K562 (cell line): ENCODE measurements at regions not wholly inside any gene's neighbourhood (a gene's known extent, or its start where the extent isn't known, plus 50 kb on each side); places are given as distances from the start of the nearest gene placed in this dataset.

Source experiments
- ATAC-seq: fragments of 200-7000 bp; cut with Tn5 transposase; 3 replicates; pipeline ENCODE4 v1.9.1; 2020; ENCODE audit warnings: moderate library complexity
- BruUV-seq: library from RNA; stranded (reverse); fragments of 400-500 nt; replicated peaks from 2 replicates; lab custom pipeline; 2021; lab: Mats Ljungman, UMichigan
- CTCF ChIA-PET: fragments of 300-600 bp; formaldehyde crosslinking; extraction: SDS; loops from one replicate; lab custom pipeline; 2021; ENCODE audit warnings: low intra/inter-chr PET ratio; lab: Yijun Ruan, JAX
- POLR2A ChIA-PET: fragments of 300-600, 350-650 bp; sonication (Branson Sonifier 250); formaldehyde crosslinking; extraction: SDS; loops from one replicate; lab custom pipeline; 2021; ENCODE audit warnings: antibody characterized with exemption, inconsistent platforms; lab: Yijun Ruan, JAX
- DNase-seq, 4 experiments: peaks; one replicate each; pipeline versions ENCODE4 v3.0.0 to v3.0.0-alpha.2; 2011 to 2018; ENCODE audit warnings: low spot score in 3 of 4, mixed read lengths in 3 of 4; ENCODE audit errors: extremely low read depth in 1 of 4
- FAIRE-seq: peaks from 2 replicates; lab custom pipeline; 2011; peaks lifted over from hg19 to GRCh38; lab: Jason Lieb, UNC
- H2AFZ ChIP-seq: 2 replicates; pipeline ENCODE4 v1.6.0; 2011; ENCODE audit warnings: low read depth, low read length, control low read depth, inconsistent platforms
- H3K27ac ChIP-seq: fragments of 200-600 bp; 3 replicates; pipeline ENCODE4 v1.8.0; 2011; ENCODE audit warnings: low read depth, mild to moderate bottlenecking, control low read depth, inconsistent platforms, low read length, moderate library complexity, mixed read lengths; ENCODE audit errors: extremely low read depth
- H3K27me3 ChIP-seq, 2 experiments: fragments of 300-600 bp in 1 of 2; 2 replicates in 1 of 2; 3 replicates in 1 of 2; pipeline versions ENCODE4 v1.6.0 to v1.8.0; 2011; ENCODE audit warnings: inconsistent platforms in 2 of 2, low read length in 2 of 2, mild to moderate bottlenecking in 1 of 2, mixed read lengths in 1 of 2, moderate library complexity in 1 of 2; ENCODE audit not compliant: control insufficient read depth in 2 of 2, insufficient read depth in 2 of 2
- H3K36me3 ChIP-seq: fragments of 300-600 bp; 3 replicates; pipeline ENCODE4 v1.8.0; 2011; ENCODE audit warnings: mild to moderate bottlenecking, low read length, inconsistent platforms; ENCODE audit not compliant: control insufficient read depth, insufficient read depth
- H3K4me1 ChIP-seq, 2 experiments: fragments of 200-600 bp in 1 of 2; replicated peaks in 1 of 2; 2 replicates in 1 of 2; 3 replicates in 1 of 2; pipeline versions ENCODE4 v1.5.1 to v1.8.0; 2011; ENCODE audit warnings: inconsistent platforms in 2 of 2, low read length in 2 of 2, mild to moderate bottlenecking in 1 of 2, mixed read lengths in 1 of 2, moderate library complexity in 1 of 2; ENCODE audit not compliant: control insufficient read depth in 2 of 2, insufficient read depth in 2 of 2
- H3K4me2 ChIP-seq: 2 replicates; pipeline ENCODE4 v1.6.1; 2011; ENCODE audit warnings: low read length, control low read depth, inconsistent platforms, mixed read lengths; ENCODE audit not compliant: insufficient read depth
- H3K4me3 ChIP-seq: fragments of 200-600 bp; sonication (generic), shearing (Covaris generic); 2 replicates; pipeline ENCODE4 v1.5.1; 2016; ENCODE audit warnings: control low read depth, inconsistent platforms
- H3K79me2 ChIP-seq: fragments of 200-600 bp; 3 replicates; pipeline ENCODE4 v1.8.0; 2011; ENCODE audit warnings: low read length, inconsistent platforms; ENCODE audit not compliant: control insufficient read depth, insufficient read depth
- H3K9ac ChIP-seq, 2 experiments: 2 replicates each; pipeline versions ENCODE4 v1.6.0 to v1.6.1; 2011; ENCODE audit warnings: low read depth in 2 of 2, low read length in 2 of 2, control low read depth in 1 of 2, inconsistent platforms in 1 of 2, mild to moderate bottlenecking in 1 of 2, mixed read lengths in 1 of 2; ENCODE audit not compliant: insufficient read depth in 1 of 2
- H3K9me1 ChIP-seq: one replicate; pipeline ENCODE4 v1.6.0; 2011; ENCODE audit warnings: inconsistent platforms, mild to moderate bottlenecking, low read length, moderate library complexity; ENCODE audit not compliant: control insufficient read depth, insufficient read depth
- H3K9me3 ChIP-seq: replicated peaks from 2 replicates; pipeline ENCODE4 v1.5.1; 2011; ENCODE audit warnings: low read depth, low read length, inconsistent platforms; ENCODE audit not compliant: control insufficient read depth, insufficient read depth
- H4K20me1 ChIP-seq: replicated peaks from 2 replicates; pipeline ENCODE4 v1.6.1; 2011; ENCODE audit warnings: low read length, inconsistent platforms, mixed read lengths; ENCODE audit not compliant: control insufficient read depth, insufficient read depth
- ARHGAP35 ChIP-seq: fragments of 450-650 bp; IDR thresholded peaks from 2 replicates; pipeline ENCODE4 v1.6.1; 2018; ENCODE audit not compliant: partially characterized antibody
- ASH1L ChIP-seq: fragments of 450-650 bp; IDR thresholded peaks from 2 replicates; pipeline ENCODE4 v1.6.1; 2018; ENCODE audit warnings: borderline replicate concordance, mild to moderate bottlenecking, low read depth; ENCODE audit not compliant: partially characterized antibody
- CBFA2T2 ChIP-seq: fragments of 450-650 bp; conservative IDR thresholded peaks from 2 replicates; pipeline ENCODE4 v1.6.1; 2017; ENCODE audit warnings: mild to moderate bottlenecking
- CCNT2 ChIP-seq: IDR thresholded peaks from 2 replicates; pipeline ENCODE4 v1.6.1; 2011; ENCODE audit warnings: borderline replicate concordance, low read depth, mild to moderate bottlenecking, moderate library complexity, mixed read lengths, low read length; ENCODE audit not compliant: insufficient read length; ENCODE audit errors: extremely low read depth
- EP400 ChIP-seq: fragments of 450-650 bp; IDR thresholded peaks from 2 replicates; pipeline ENCODE4 v1.6.1; 2017; ENCODE audit warnings: antibody characterized with exemption, mild to moderate bottlenecking, moderate library complexity
- KDM1A ChIP-seq, 2 experiments: fragments of 450-650 bp; IDR thresholded peaks; 2 replicates each; pipeline ENCODE4 v1.6.1; 2016; ENCODE audit warnings: mild to moderate bottlenecking in 2 of 2
- NCOA2 ChIP-seq, 2 experiments: fragments of 450-650 bp; IDR thresholded peaks; 2 replicates each; pipeline ENCODE4 v1.6.1; 2018; ENCODE audit warnings: mild to moderate bottlenecking in 2 of 2, moderate library complexity in 1 of 2; ENCODE audit not compliant: partially characterized antibody in 2 of 2
- TGIF2 ChIP-seq: sonication (generic); formaldehyde crosslinking; IDR thresholded peaks from 2 replicates; pipeline ENCODE4 v1.8.1; 2022; ENCODE audit warnings: mild to moderate bottlenecking, missing genetic modification reagents, moderate library complexity
- XRCC5 ChIP-seq: fragments of 200-400 bp; formaldehyde crosslinking; IDR thresholded peaks from 2 replicates; pipeline ENCODE4 v1.6.1; 2017; ENCODE audit warnings: low read depth, mild to moderate bottlenecking, low read length
- ZKSCAN3 ChIP-seq: fragments of 250-450 bp; sonication (Bioruptor Pico); IDR thresholded peaks from 2 replicates; pipeline ENCODE4 v1.4.0; 2020
- ZNF212 ChIP-seq: fragments of 450-650 bp; formaldehyde crosslinking; IDR thresholded peaks from 2 replicates; pipeline ENCODE4 v1.4.0; 2020; ENCODE audit warnings: mild to moderate bottlenecking
- WGBS: fragments of 100-300 bp; shearing (Covaris generic); methylation state at CpG from one replicate; pipeline ENCODE4 v1.1.6; 2016; ENCODE audit warnings: low coverage, mixed read lengths; ENCODE audit not compliant: insufficient coverage; ENCODE audit errors: missing lambda C conversion rate; 5-methylcytosine and 5-hydroxymethylcytosine counted together
- in situ Hi-C: fragments of 300-500 bp; cut with MboI; formaldehyde crosslinking; loops from 4 replicates; pipeline ENCODE4 v1.15.0; 2018; ENCODE audit warnings: inconsistent platforms, mixed read lengths
- intact Hi-C: fragments of 100-400 bp; cut with micrococcal nuclease; formaldehyde crosslinking; loops from 2 replicates; pipeline ENCODE4 v1.14.2; 2022
- TF ChIP-seq, protein P1 (sequence below): fragments of 150-350 bp; IDR thresholded peaks from 2 replicates; pipeline ENCODE4 v1.6.1; 2014; ENCODE audit warnings: low read depth, mild to moderate bottlenecking, low read length, borderline replicate concordance
- TF ChIP-seq, protein P2 (sequence below), 2 experiments: fragments of 450-650 bp; IDR thresholded peaks; 2 replicates each; pipeline ENCODE4 v1.6.1; 2016; ENCODE audit warnings: mild to moderate bottlenecking in 2 of 2, borderline replicate concordance in 1 of 2, low read depth in 1 of 2, moderate library complexity in 1 of 2

DNA sequence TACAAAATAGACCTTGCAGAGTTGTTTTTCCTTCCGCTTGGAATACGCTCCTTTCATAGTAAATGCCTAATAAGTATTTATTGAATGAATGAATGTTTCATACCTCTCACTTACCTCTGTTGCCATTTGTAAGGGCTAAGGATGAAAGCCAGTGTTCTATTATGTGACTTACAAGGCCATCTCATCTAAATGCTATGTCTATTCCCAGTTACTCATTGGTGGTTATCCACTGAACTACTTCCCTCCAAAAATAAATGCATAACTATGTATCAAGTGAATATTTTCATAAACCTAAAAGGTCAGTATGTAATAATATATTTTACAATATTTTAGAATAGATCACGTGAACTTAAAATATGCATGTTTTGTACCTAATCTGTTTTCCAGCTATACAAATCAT is 670.5 kb upstream of the RGMB start:
- Histone ChIP-seq H3K4me3 (no peak overlapping the region), H3K9ac (no peak overlapping the region), H3K27me3 (no peaks in the 10 kb centered on the region), H3K9me1 (no peaks in the 10 kb centered on the region), H3K4me1 (no peaks in the 10 kb centered on the region), H3K36me3 (no peaks in the 10 kb centered on the region), H3K9me3 (no peaks in the 10 kb centered on the region; the same call in none of the 2 replicates), H3K79me2 (no peaks in the 10 kb centered on the region), H4K20me1 (no peaks in the 10 kb centered on the region), H3K4me2 (no peak overlapping the region), H2AFZ (no peak overlapping the region), H3K27ac (no peak overlapping the region)
- 0% methylated on average over 3 of the region's 3 CpGs for WGBS
- intact Hi-C loops: no loop called here
- DNase-seq (no peak), FAIRE-seq (no peak), ATAC-seq (no peak)
- ChIA-PET POLR2A (no interaction called here), CTCF (no interaction called here)
- no TSS peak for BruUV-seq
- in situ Hi-C loops: no loop called here
- TF ChIP-seq CCNT2 (no peak), NCOA2 (IDR thresholded peaks at IDR 0.05; ENCODE audit: partially characterized antibody in 2 of 2) (no peak), XRCC5 (no peak), ZKSCAN3 (CRISPR knock-in tag) (no peak), ZNF212 (CRISPR knock-in tag) (no peak), KDM1A (IDR thresholded peaks at IDR 0.05) (no peak), TGIF2 (CRISPR knock-in tag) (no peak), CBFA2T2 (no peak), ARHGAP35 (no peak), ASH1L (no peak), EP400 (no peak)
- TF ChIP-seq, protein P1, sequence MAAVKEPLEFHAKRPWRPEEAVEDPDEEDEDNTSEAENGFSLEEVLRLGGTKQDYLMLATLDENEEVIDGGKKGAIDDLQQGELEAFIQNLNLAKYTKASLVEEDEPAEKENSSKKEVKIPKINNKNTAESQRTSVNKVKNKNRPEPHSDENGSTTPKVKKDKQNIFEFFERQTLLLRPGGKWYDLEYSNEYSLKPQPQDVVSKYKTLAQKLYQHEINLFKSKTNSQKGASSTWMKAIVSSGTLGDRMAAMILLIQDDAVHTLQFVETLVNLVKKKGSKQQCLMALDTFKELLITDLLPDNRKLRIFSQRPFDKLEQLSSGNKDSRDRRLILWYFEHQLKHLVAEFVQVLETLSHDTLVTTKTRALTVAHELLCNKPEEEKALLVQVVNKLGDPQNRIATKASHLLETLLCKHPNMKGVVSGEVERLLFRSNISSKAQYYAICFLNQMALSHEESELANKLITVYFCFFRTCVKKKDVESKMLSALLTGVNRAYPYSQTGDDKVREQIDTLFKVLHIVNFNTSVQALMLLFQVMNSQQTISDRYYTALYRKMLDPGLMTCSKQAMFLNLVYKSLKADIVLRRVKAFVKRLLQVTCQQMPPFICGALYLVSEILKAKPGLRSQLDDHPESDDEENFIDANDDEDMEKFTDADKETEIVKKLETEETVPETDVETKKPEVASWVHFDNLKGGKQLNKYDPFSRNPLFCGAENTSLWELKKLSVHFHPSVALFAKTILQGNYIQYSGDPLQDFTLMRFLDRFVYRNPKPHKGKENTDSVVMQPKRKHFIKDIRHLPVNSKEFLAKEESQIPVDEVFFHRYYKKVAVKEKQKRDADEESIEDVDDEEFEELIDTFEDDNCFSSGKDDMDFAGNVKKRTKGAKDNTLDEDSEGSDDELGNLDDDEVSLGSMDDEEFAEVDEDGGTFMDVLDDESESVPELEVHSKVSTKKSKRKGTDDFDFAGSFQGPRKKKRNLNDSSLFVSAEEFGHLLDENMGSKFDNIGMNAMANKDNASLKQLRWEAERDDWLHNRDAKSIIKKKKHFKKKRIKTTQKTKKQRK: no peak
- TF ChIP-seq, protein P2, sequence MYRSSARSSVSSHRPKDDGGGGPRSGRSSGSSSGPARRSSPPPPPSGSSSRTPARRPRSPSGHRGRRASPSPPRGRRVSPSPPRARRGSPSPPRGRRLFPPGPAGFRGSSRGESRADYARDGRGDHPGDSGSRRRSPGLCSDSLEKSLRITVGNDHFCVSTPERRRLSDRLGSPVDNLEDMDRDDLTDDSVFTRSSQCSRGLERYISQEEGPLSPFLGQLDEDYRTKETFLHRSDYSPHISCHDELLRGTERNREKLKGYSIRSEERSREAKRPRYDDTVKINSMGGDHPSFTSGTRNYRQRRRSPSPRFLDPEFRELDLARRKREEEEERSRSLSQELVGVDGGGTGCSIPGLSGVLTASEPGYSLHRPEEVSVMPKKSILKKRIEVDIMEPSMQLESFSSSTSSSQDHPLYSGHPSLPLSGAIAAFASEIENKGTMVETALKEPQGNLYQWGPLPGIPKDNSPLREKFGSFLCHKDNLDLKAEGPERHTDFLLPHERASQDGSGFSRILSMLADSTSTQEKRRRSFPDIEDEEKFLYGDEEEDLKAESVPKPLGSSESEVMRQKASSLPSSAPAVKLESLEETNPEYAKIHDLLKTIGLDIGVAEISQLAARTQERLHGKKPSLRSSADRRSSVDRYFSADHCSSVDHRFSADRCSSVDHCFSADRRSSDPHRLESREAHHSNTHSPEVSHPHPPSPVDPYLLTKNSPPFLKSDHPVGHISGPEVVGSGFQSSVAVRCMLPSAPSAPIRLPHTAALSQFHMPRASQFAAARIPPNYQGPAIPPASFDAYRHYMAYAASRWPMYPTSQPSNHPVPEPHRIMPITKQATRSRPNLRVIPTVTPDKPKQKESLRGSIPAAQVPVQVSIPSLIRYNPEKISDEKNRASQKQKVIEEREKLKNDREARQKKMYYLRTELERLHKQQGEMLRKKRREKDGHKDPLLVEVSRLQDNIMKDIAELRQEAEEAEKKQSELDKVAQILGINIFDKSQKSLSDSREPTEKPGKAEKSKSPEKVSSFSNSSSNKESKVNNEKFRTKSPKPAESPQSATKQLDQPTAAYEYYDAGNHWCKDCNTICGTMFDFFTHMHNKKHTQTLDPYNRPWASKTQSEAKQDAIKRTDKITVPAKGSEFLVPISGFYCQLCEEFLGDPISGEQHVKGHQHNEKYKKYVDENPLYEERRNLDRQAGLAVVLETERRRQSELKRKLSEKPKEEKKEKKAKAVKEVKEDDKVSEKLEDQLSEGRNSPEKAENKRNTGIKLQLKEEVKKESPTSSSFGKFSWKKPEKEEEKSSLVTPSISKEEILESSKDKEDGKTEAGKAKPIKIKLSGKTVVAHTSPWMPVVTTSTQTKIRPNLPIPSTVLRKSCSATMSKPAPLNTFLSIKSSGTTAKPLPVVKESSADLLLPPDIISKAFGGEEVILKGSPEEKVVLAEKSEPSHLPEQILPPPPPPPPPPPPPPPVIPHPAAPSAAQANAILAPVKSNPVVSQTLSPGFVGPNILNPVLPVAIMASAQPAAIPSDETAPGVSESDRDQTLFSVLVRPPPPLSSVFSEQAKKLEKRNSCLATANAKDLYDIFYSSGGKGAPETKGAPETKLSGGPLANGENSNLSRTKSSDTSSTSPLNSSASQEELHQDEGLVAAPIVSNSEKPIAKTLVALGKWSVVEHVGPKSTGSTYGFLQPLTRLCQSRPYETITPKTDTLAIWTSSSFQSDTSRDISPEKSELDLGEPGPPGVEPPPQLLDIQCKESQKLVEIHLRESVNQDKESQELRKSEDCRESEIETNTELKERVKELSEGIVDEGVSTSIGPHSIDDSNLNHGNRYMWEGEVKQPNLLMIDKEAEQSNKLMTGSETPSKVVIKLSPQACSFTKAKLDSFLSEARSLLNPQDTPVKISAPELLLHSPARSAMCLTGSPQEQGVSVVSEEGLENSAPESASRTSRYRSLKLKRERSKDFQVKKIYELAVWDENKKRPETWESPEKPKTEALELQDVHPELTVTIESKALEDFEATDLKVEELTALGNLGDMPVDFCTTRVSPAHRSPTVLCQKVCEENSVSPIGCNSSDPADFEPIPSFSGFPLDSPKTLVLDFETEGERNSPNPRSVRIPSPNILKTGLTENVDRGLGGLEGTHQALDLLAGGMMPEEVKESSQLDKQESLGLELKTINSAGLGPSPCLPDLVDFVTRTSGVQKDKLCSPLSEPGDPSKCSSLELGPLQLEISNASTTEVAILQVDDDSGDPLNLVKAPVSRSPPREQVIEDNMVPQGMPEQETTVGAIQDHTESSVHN (IDR thresholded peaks at IDR 0.05; ENCODE audit: borderline replicate concordance in 1 of 2, low read depth in 1 of 2): no peak
